Muscle of back (tissue), 3 donors: ENCODE measurements at regions not wholly inside any gene's neighbourhood (a gene's known extent, or its start where the extent isn't known, plus 50 kb on each side); places are given as distances from the start of the nearest gene placed in this dataset.
"Not testable (repeated sequence)": the region's sequence is repeated elsewhere in the genome, so short reads cannot be mapped to it uniquely, and the experiment has no call there.

ENCODE experiments used
- DNase-seq, 3 donors: peaks; one replicate each; pipeline versions ENCODE4 v3.0.0 to v3.0.0-alpha.2; 2013

GRCh38 chr20:22074635-22075034, 369.2 kb downstream of the PAX1 start:
- no peak for DNase-seq

GRCh38 chr20:22071841-22072240, 366.4 kb downstream of the PAX1 start:
- DNase-seq = peak in 1 of 3 donors; percentile 7

GRCh38 chr20:22070610-22071058, 365.2 kb downstream of the PAX1 start:
- DNase-seq = peak; percentile 76 to 89 (median 80)

- DNase-seq = no peak
Measured at GRCh38 chr20:22063753-22064152, 358.3 kb downstream of the PAX1 start.

- no peak for DNase-seq
Measured at GRCh38 chr20:22062874-22063273, 357.4 kb downstream of the PAX1 start.

- no peak for DNase-seq
Measured at GRCh38 chr20:22060610-22061009, 355.1 kb downstream of the PAX1 start.

- no peak for DNase-seq
Measured at GRCh38 chr20:22058746-22059145, 353.3 kb downstream of the PAX1 start.

GRCh38 chr20:22055981-22056380, 350.5 kb downstream of the PAX1 start:
- DNase-seq = no peak

- DNase-seq = no peak
Measured at GRCh38 chr20:22052025-22052650, 346.7 kb downstream of the PAX1 start.

- not testable (repeated sequence) for DNase-seq
Measured at GRCh38 chr20:22045956-22046507, 340.6 kb downstream of the PAX1 start.

GRCh38 chr20:22027423-22027822, 322.0 kb downstream of the PAX1 start:
- no peak for DNase-seq

- peak in 2 of 3 donors; percentile 21 to 39 for DNase-seq
Measured at GRCh38 chr20:22020201-22020600, 314.7 kb downstream of the PAX1 start.

GRCh38 chr20:22008456-22008855, 303.0 kb downstream of the PAX1 start:
- peak; percentile 26 to 61 (median 38) for DNase-seq

GRCh38 chr20:22006306-22006705, 300.8 kb downstream of the PAX1 start:
- no peak for DNase-seq

GRCh38 chr20:22005535-22005934, 300.1 kb downstream of the PAX1 start:
- DNase-seq = no peak

- no peak for DNase-seq
Measured at GRCh38 chr20:22004946-22005345, 299.5 kb downstream of the PAX1 start.

GRCh38 chr20:22003680-22004079, 298.2 kb downstream of the PAX1 start:
- DNase-seq = no peak

GRCh38 chr20:22001886-22002285, 296.4 kb downstream of the PAX1 start:
- peak in 1 of 3 donors; percentile 4 for DNase-seq

GRCh38 chr20:21995461-21995860, 290.0 kb downstream of the PAX1 start:
- DNase-seq = no peak

GRCh38 chr20:21994203-21994602, 288.7 kb downstream of the PAX1 start:
- no peak for DNase-seq

- DNase-seq = no peak
Measured at GRCh38 chr20:21982559-21982958, 277.1 kb downstream of the PAX1 start.

- DNase-seq = peak; percentile 27 to 67 (median 41)
Measured at GRCh38 chr20:21981597-21982344, 276.3 kb downstream of the PAX1 start.

GRCh38 chr20:21981179-21981578, 275.7 kb downstream of the PAX1 start:
- DNase-seq = peak in 1 of 3 donors; percentile 17
